GM23338 (cell line): ENCODE measurements at regions not wholly inside any gene's neighbourhood (a gene's known extent, or its start where the extent isn't known, plus 50 kb on each side); places are given as distances from the start of the nearest gene placed in this dataset.

ENCODE experiments used
- ATAC-seq: fragments of 200-7000 bp; cut with Tn5 transposase; 3 replicates; pipeline ENCODE4 v1.9.1; 2020
- DNase-seq: peaks from one replicate; pipeline ENCODE4 v3.0.0-alpha.2; 2015; ENCODE audit warnings: low spot score
- H2AFZ ChIP-seq: fragments of 200-600 bp; sonication (generic); 2 replicates; pipeline ENCODE4 v1.8.0; 2016; ENCODE audit warnings: antibody characterized with exemption, mild to moderate bottlenecking, moderate library complexity
- H3F3A ChIP-seq: fragments of 200-600 bp; sonication (generic); replicated peaks from 2 replicates; pipeline ENCODE4 v1.8.0; 2017; ENCODE audit warnings: antibody characterized with exemption, mixed run types, low read depth
- H3K27ac ChIP-seq: fragments of 200-600 bp; sonication (generic); 2 replicates; pipeline ENCODE4 v1.6.1; 2016; ENCODE audit warnings: low read depth
- H3K27me3 ChIP-seq: fragments of 200-600 bp; sonication (generic); 2 replicates; pipeline ENCODE4 v1.8.0; 2016; ENCODE audit warnings: mild to moderate bottlenecking, mixed run types, moderate library complexity; ENCODE audit not compliant: insufficient read depth
- H3K36me3 ChIP-seq: fragments of 200-600 bp; sonication (generic); 2 replicates; pipeline ENCODE4 v1.8.0; 2016; ENCODE audit warnings: mild to moderate bottlenecking; ENCODE audit not compliant: insufficient read depth
- H3K4me1 ChIP-seq: fragments of 200-600 bp; sonication (generic); 2 replicates; pipeline ENCODE4 v1.8.0; 2016; ENCODE audit warnings: mild to moderate bottlenecking, moderate library complexity; ENCODE audit not compliant: insufficient read depth
- H3K4me2 ChIP-seq: fragments of 200-600 bp; sonication (generic); 2 replicates; pipeline ENCODE4 v1.7.1; 2017; ENCODE audit warnings: mixed run types
- H3K4me3 ChIP-seq: fragments of 200-600 bp; sonication (generic); 2 replicates; pipeline ENCODE4 v1.6.1; 2016; ENCODE audit warnings: mixed run types
- H3K79me2 ChIP-seq: fragments of 200-600 bp; sonication (generic); replicated peaks from 2 replicates; pipeline ENCODE4 v1.8.0; 2017; ENCODE audit warnings: mild to moderate bottlenecking; ENCODE audit not compliant: insufficient read depth
- H3K9me2 ChIP-seq: fragments of 200-600 bp; sonication (generic); 2 replicates; pipeline ENCODE4 v1.8.0; 2017; ENCODE audit not compliant: insufficient read depth
- H4K20me1 ChIP-seq: fragments of 200-600 bp; sonication (generic); replicated peaks from 2 replicates; pipeline ENCODE4 v1.8.0; 2017; ENCODE audit warnings: mild to moderate bottlenecking; ENCODE audit not compliant: insufficient read depth
- H3K27ac Mint-ChIP-seq: 2 replicates; pipeline ENCODE4 v1.8.0; 2020; ENCODE audit warnings: inconsistent platforms, mild to moderate bottlenecking, moderate library complexity, mixed read lengths
- H3K27me3 Mint-ChIP-seq: 3 replicates; pipeline ENCODE4 v1.8.0; 2022; ENCODE audit warnings: low read depth, mild to moderate bottlenecking, moderate library complexity, mixed read lengths, inconsistent platforms; ENCODE audit not compliant: insufficient read depth, poor library complexity
- H3K36me3 Mint-ChIP-seq: 3 replicates; pipeline ENCODE4 v1.8.0; 2021; ENCODE audit warnings: low read depth, mild to moderate bottlenecking, inconsistent platforms, moderate library complexity, mixed read lengths
- H3K4me1 Mint-ChIP-seq: 3 replicates; pipeline ENCODE4 v1.8.0; 2020; ENCODE audit warnings: mild to moderate bottlenecking, inconsistent platforms, mixed read lengths
- H3K4me3 Mint-ChIP-seq: 3 replicates; pipeline ENCODE4 v1.8.0; 2021; ENCODE audit warnings: moderate library complexity, mild to moderate bottlenecking, inconsistent platforms, mixed read lengths
- H3K9me3 Mint-ChIP-seq: 3 replicates; pipeline ENCODE4 v1.8.0; 2020; ENCODE audit warnings: moderate library complexity, mild to moderate bottlenecking, inconsistent platforms, mixed read lengths
- CREB1 ChIP-seq: fragments of 250-450 bp; sonication (Bioruptor Pico); IDR thresholded peaks from 2 replicates; pipeline ENCODE4 v1.5.0; 2020; ENCODE audit warnings: low read depth, mild to moderate bottlenecking, moderate library complexity
- EZH2 ChIP-seq: fragments of 200-600 bp; sonication (generic); IDR thresholded peaks from one replicate; pipeline ENCODE4 v1.8.0; 2017; ENCODE audit warnings: antibody characterized with exemption, mild to moderate bottlenecking, low read depth; ENCODE audit not compliant: unreplicated experiment
- EZH2phosphoT487 ChIP-seq: fragments of 200-600 bp; sonication (generic); IDR thresholded peaks from one replicate; pipeline ENCODE4 v1.8.1; 2018; ENCODE audit warnings: antibody characterized with exemption; ENCODE audit not compliant: unreplicated experiment
- JUNB ChIP-seq: IDR thresholded peaks from one replicate; pipeline ENCODE4 v1.6.1; 2016; ENCODE audit warnings: antibody characterized with exemption; ENCODE audit not compliant: unreplicated experiment
- NANOG ChIP-seq: IDR thresholded peaks from 2 replicates; pipeline ENCODE4 v1.6.1; 2016; ENCODE audit warnings: antibody characterized with exemption, borderline replicate concordance
- POLR2AphosphoS5 ChIP-seq: IDR thresholded peaks from 2 replicates; pipeline ENCODE4 v1.6.1; 2016; ENCODE audit warnings: antibody characterized with exemption, low read depth
- STAT1 ChIP-seq: IDR thresholded peaks from one replicate; pipeline ENCODE4 v1.6.1; 2016; ENCODE audit warnings: antibody characterized with exemption; ENCODE audit not compliant: unreplicated experiment
- ZNF114 ChIP-seq: fragments of 250-450 bp; sonication (Bioruptor Pico); IDR thresholded peaks from 2 replicates; pipeline ENCODE4 v1.5.0; 2020; ENCODE audit warnings: mild to moderate bottlenecking, moderate library complexity
- ZNF331 ChIP-seq: fragments of 250-450 bp; sonication (Bioruptor Pico); IDR thresholded peaks from 2 replicates; pipeline ENCODE4 v1.5.0; 2020; ENCODE audit warnings: low read depth, mild to moderate bottlenecking, moderate library complexity
- TF ChIP-seq, protein P1 (sequence below), 2 experiments: fragments of 200-600 bp in 1 of 2; sonication (generic) in 1 of 2; conservative IDR thresholded peaks; 2 replicates each; pipeline versions ENCODE4 v1.5.1 to v1.6.1; 2016 to 2017; ENCODE audit warnings: antibody characterized with exemption in 2 of 2, low read depth in 2 of 2, mild to moderate bottlenecking in 2 of 2, moderate library complexity in 1 of 2
- TF ChIP-seq, protein P2 (sequence below): IDR thresholded peaks from one replicate; pipeline ENCODE4 v1.6.1; 2018; ENCODE audit warnings: antibody characterized with exemption; ENCODE audit not compliant: unreplicated experiment
- TF ChIP-seq, protein P3 (sequence below): fragments of 250-450 bp; sonication (Bioruptor Pico); IDR thresholded peaks from 2 replicates; pipeline ENCODE4 v1.5.0; 2020; ENCODE audit warnings: mild to moderate bottlenecking, moderate library complexity
- TF ChIP-seq, protein P4 (sequence below): IDR thresholded peaks from 2 replicates; pipeline ENCODE4 v1.6.1; 2016; ENCODE audit warnings: antibody characterized with exemption

DNA sequence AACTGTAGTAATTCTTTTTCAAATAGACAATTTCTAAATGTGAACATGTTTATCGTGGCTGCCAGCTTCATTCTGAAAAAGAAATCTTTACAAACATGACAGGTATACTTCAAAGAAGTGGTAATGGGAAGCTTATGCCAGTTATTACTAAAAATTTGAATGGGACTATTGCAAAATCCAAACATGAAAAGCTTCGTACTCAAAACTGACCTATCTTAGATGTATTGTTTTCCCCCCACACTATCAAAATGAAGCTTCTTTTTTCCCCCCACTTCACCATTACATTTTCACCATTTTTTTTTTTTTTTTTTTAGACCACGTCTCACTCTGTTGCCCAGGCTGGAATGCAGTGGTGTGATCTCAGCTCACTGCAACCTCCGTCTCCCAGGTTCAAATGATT is 50.4 kb upstream of the SERTAD2 start:
- Histone ChIP-seq H3K36me3 (0 out of 2 replicates have a peak, but pooled peaks cover 2% of the 10 kb centered on the region), H3K27ac (no peak overlapping the region), H3K4me2 (no peak overlapping the region), H3K4me1 (no peaks in the 10 kb centered on the region), H3K9me2 (no peaks in the 10 kb centered on the region; the same call in 1 of the 2 replicates), H3K79me2 (no peaks in the 10 kb centered on the region), H3K4me3 (no peak overlapping the region), H4K20me1 (no peaks in the 10 kb centered on the region; the same call in 1 of the 2 replicates), H2AFZ (no peak overlapping the region), H3K27me3 (no peaks in the 10 kb centered on the region), H3F3A (no peaks in the 10 kb centered on the region)
- Mint-ChIP-seq H3K27me3 (no peaks in the 10 kb centered on the region), H3K9me3 (no peaks in the 10 kb centered on the region), H3K4me1 (no peaks in the 10 kb centered on the region), H3K4me3 (no peak overlapping the region), H3K36me3 (no peaks in the 10 kb centered on the region), H3K27ac (no peak overlapping the region; the same call in 1 of the 2 replicates)
- no peak for DNase-seq
- no peak for TF ChIP-seq EZH2
- TF ChIP-seq ZNF331, result no peak
- TF ChIP-seq NANOG, result no peak
- no peak for TF ChIP-seq ZNF114 (CRISPR knock-in tag)
- TF ChIP-seq, protein P1, sequence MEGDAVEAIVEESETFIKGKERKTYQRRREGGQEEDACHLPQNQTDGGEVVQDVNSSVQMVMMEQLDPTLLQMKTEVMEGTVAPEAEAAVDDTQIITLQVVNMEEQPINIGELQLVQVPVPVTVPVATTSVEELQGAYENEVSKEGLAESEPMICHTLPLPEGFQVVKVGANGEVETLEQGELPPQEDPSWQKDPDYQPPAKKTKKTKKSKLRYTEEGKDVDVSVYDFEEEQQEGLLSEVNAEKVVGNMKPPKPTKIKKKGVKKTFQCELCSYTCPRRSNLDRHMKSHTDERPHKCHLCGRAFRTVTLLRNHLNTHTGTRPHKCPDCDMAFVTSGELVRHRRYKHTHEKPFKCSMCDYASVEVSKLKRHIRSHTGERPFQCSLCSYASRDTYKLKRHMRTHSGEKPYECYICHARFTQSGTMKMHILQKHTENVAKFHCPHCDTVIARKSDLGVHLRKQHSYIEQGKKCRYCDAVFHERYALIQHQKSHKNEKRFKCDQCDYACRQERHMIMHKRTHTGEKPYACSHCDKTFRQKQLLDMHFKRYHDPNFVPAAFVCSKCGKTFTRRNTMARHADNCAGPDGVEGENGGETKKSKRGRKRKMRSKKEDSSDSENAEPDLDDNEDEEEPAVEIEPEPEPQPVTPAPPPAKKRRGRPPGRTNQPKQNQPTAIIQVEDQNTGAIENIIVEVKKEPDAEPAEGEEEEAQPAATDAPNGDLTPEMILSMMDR (conservative IDR thresholded peaks at IDR 0.05; ENCODE audit: low read depth in 2 of 2), result no peak
- no peak for TF ChIP-seq EZH2phosphoT487
- TF ChIP-seq, protein P2, sequence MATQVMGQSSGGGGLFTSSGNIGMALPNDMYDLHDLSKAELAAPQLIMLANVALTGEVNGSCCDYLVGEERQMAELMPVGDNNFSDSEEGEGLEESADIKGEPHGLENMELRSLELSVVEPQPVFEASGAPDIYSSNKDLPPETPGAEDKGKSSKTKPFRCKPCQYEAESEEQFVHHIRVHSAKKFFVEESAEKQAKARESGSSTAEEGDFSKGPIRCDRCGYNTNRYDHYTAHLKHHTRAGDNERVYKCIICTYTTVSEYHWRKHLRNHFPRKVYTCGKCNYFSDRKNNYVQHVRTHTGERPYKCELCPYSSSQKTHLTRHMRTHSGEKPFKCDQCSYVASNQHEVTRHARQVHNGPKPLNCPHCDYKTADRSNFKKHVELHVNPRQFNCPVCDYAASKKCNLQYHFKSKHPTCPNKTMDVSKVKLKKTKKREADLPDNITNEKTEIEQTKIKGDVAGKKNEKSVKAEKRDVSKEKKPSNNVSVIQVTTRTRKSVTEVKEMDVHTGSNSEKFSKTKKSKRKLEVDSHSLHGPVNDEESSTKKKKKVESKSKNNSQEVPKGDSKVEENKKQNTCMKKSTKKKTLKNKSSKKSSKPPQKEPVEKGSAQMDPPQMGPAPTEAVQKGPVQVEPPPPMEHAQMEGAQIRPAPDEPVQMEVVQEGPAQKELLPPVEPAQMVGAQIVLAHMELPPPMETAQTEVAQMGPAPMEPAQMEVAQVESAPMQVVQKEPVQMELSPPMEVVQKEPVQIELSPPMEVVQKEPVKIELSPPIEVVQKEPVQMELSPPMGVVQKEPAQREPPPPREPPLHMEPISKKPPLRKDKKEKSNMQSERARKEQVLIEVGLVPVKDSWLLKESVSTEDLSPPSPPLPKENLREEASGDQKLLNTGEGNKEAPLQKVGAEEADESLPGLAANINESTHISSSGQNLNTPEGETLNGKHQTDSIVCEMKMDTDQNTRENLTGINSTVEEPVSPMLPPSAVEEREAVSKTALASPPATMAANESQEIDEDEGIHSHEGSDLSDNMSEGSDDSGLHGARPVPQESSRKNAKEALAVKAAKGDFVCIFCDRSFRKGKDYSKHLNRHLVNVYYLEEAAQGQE, result no peak
- TF ChIP-seq JUNB, result no peak
- no peak for TF ChIP-seq POLR2AphosphoS5
- no peak for TF ChIP-seq STAT1
- TF ChIP-seq, protein P3, sequence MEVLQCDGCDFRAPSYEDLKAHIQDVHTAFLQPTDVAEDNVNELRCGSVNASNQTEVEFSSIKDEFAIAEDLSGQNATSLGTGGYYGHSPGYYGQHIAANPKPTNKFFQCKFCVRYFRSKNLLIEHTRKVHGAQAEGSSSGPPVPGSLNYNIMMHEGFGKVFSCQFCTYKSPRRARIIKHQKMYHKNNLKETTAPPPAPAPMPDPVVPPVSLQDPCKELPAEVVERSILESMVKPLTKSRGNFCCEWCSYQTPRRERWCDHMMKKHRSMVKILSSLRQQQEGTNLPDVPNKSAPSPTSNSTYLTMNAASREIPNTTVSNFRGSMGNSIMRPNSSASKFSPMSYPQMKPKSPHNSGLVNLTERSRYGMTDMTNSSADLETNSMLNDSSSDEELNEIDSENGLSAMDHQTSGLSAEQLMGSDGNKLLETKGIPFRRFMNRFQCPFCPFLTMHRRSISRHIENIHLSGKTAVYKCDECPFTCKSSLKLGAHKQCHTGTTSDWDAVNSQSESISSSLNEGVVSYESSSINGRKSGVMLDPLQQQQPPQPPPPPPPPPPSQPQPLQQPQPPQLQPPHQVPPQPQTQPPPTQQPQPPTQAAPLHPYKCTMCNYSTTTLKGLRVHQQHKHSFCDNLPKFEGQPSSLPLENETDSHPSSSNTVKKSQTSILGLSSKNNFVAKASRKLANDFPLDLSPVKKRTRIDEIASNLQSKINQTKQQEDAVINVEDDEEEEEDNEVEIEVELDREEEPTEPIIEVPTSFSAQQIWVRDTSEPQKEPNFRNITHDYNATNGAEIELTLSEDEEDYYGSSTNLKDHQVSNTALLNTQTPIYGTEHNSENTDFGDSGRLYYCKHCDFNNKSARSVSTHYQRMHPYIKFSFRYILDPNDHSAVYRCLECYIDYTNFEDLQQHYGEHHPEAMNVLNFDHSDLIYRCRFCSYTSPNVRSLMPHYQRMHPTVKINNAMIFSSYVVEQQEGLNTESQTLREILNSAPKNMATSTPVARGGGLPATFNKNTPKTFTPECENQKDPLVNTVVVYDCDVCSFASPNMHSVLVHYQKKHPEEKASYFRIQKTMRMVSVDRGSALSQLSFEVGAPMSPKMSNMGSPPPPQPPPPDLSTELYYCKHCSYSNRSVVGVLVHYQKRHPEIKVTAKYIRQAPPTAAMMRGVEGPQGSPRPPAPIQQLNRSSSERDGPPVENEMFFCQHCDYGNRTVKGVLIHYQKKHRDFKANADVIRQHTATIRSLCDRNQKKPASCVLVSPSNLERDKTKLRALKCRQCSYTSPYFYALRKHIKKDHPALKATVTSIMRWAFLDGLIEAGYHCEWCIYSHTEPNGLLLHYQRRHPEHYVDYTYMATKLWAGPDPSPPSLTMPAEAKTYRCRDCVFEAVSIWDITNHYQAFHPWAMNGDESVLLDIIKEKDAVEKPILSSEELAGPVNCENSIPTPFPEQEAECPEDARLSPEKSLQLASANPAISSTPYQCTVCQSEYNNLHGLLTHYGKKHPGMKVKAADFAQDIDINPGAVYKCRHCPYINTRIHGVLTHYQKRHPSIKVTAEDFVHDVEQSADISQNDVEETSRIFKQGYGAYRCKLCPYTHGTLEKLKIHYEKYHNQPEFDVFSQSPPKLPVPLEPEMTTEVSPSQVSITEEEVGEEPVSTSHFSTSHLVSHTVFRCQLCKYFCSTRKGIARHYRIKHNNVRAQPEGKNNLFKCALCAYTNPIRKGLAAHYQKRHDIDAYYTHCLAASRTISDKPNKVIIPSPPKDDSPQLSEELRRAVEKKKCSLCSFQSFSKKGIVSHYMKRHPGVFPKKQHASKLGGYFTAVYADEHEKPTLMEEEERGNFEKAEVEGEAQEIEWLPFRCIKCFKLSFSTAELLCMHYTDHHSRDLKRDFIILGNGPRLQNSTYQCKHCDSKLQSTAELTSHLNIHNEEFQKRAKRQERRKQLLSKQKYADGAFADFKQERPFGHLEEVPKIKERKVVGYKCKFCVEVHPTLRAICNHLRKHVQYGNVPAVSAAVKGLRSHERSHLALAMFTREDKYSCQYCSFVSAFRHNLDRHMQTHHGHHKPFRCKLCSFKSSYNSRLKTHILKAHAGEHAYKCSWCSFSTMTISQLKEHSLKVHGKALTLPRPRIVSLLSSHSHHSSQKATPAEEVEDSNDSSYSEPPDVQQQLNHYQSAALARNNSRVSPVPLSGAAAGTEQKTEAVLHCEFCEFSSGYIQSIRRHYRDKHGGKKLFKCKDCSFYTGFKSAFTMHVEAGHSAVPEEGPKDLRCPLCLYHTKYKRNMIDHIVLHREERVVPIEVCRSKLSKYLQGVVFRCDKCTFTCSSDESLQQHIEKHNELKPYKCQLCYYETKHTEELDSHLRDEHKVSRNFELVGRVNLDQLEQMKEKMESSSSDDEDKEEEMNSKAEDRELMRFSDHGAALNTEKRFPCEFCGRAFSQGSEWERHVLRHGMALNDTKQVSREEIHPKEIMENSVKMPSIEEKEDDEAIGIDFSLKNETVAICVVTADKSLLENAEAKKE (CRISPR knock-in tag), result no peak
- no peak for TF ChIP-seq CREB1 (CRISPR knock-in tag)
- TF ChIP-seq, protein P4, sequence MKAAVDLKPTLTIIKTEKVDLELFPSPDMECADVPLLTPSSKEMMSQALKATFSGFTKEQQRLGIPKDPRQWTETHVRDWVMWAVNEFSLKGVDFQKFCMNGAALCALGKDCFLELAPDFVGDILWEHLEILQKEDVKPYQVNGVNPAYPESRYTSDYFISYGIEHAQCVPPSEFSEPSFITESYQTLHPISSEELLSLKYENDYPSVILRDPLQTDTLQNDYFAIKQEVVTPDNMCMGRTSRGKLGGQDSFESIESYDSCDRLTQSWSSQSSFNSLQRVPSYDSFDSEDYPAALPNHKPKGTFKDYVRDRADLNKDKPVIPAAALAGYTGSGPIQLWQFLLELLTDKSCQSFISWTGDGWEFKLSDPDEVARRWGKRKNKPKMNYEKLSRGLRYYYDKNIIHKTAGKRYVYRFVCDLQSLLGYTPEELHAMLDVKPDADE, result no peak
- ATAC-seq, result no peak
